ENCODE measurements at regions not wholly inside any gene's neighbourhood (a gene's known extent, or its start where the extent isn't known, plus 50 kb on each side); places are given as distances from the start of the nearest gene placed in this dataset.
A peak's percentile ranks its signal among the peaks of the same experiment; 100 is the strongest.

DNA sequence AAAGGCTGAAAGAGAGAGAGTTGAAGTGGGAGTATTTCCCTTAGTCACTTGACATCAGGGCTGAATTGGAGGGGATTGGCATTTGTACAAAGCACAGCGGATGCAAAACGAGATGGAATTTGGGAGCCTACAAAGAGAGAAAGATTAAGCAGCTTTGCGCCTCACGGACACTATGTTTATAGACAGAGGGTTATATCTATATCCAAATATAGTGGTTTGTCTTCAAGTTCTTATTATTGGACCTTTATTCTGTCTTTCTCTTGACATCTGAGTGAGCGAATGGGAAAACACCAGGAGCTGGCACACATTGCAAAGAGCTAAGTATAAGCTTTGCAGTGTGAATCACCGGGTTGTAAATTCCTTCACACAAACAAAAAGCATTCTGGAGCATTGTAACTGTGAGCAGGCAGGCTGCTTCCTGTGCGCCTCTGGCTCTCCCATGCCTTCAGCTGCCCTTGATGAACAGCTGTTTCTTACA lies 500.2 kb downstream of the STIM2 start:
- H3K4me3 Mint-ChIP-seq (ENCODE audit: unreplicated experiment) = no peak overlapping the region
- Histone ChIP-seq H2AFZ (ENCODE audit: low read depth, low read length) (peak overlapping the region; percentile 38), H3K4me2 (ENCODE audit: low read length) (peak overlapping the region; percentile 78), H3K27ac (ENCODE audit: low read depth, low read length) (peak overlapping the region; percentile 5), H3K79me2 (ENCODE audit: insufficient read depth, low read length) (no peaks in the 10 kb centered on the region), H3K4me1 (ENCODE audit: insufficient read depth, low read length) (no peaks in the 10 kb centered on the region), H3K9ac (ENCODE audit: low read length) (peak overlapping the region; percentile 48), H3K4me3 (ENCODE audit: insufficient read depth, low read depth, low read length) (peak overlapping the region; percentile 32), H3K9me3 (ENCODE audit: insufficient read depth, low read depth, low read length) (no peaks in the 10 kb centered on the region), H4K20me1 (ENCODE audit: insufficient read depth, low read length) (no peaks in the 10 kb centered on the region), H3K27me3 (ENCODE audit: insufficient read depth, low read length) (no peaks in the 10 kb centered on the region), H3K36me3 (ENCODE audit: insufficient read depth, low read length) (no peaks in the 10 kb centered on the region)
- peak; percentile 84 for DNase-seq (ENCODE audit: low read depth)
- H3K4me1 Mint-ChIP-seq (ENCODE audit: low read depth, unreplicated experiment) = peaks cover 27% of the 10 kb centered on the region
- peak overlapping the region; percentile 58 for H3K27ac Mint-ChIP-seq (ENCODE audit: unreplicated experiment)
- no peaks in the 10 kb centered on the region for H3K36me3 Mint-ChIP-seq (ENCODE audit: low read depth, unreplicated experiment)
- no peaks in the 10 kb centered on the region for H3K27me3 Mint-ChIP-seq (ENCODE audit: low read depth, unreplicated experiment)
- TF ChIP-seq EZH2 (IDR thresholded peaks at IDR 0.05; ENCODE audit: insufficient read depth, low read length) = no peak
- TF ChIP-seq, protein P1, sequence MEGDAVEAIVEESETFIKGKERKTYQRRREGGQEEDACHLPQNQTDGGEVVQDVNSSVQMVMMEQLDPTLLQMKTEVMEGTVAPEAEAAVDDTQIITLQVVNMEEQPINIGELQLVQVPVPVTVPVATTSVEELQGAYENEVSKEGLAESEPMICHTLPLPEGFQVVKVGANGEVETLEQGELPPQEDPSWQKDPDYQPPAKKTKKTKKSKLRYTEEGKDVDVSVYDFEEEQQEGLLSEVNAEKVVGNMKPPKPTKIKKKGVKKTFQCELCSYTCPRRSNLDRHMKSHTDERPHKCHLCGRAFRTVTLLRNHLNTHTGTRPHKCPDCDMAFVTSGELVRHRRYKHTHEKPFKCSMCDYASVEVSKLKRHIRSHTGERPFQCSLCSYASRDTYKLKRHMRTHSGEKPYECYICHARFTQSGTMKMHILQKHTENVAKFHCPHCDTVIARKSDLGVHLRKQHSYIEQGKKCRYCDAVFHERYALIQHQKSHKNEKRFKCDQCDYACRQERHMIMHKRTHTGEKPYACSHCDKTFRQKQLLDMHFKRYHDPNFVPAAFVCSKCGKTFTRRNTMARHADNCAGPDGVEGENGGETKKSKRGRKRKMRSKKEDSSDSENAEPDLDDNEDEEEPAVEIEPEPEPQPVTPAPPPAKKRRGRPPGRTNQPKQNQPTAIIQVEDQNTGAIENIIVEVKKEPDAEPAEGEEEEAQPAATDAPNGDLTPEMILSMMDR (IDR thresholded peaks at IDR 0.05; ENCODE audit: insufficient read depth, low read depth, low read length) = no peak
- no peaks in the 10 kb centered on the region for H3K9me3 Mint-ChIP-seq (ENCODE audit: unreplicated experiment)
- no peak for FAIRE-seq

DNA sequence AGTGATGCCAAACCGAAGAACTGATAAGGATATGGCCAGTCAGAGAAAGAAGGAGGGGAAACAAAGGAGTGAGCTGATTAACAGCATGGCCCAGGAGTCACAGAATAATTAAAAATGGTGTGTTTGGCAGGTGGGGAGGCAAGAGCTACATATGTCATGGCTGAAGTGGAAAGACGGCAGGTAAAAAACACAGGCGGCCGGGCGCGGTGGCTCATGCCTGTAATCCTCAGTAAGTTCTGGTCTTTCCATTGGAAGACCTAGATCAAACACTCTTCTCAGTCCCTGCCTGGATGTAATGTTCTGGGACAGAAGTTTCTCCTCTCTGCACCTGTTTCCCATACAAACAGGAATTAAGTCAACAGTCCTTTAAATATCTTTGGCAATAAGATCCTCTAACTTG lies 503.9 kb downstream of the STIM2 start:
- Mint-ChIP-seq H3K4me1 (ENCODE audit: low read depth, unreplicated experiment) (peaks cover 14% of the 10 kb centered on the region), H3K27ac (ENCODE audit: unreplicated experiment) (no peak overlapping the region), H3K9me3 (ENCODE audit: unreplicated experiment) (peaks cover 3% of the 10 kb centered on the region), H3K36me3 (ENCODE audit: low read depth, unreplicated experiment) (no peaks in the 10 kb centered on the region), H3K4me3 (ENCODE audit: unreplicated experiment) (no peak overlapping the region), H3K27me3 (ENCODE audit: low read depth, unreplicated experiment) (no peaks in the 10 kb centered on the region)
- FAIRE-seq = no peak
- Histone ChIP-seq H3K4me1 (ENCODE audit: insufficient read depth, low read length) (peaks cover 5% of the 10 kb centered on the region), H3K4me3 (ENCODE audit: insufficient read depth, low read depth, low read length) (no peak overlapping the region), H3K4me2 (ENCODE audit: low read length) (no peak overlapping the region), H3K9me3 (ENCODE audit: insufficient read depth, low read depth, low read length) (no peaks in the 10 kb centered on the region), H3K36me3 (ENCODE audit: insufficient read depth, low read length) (no peaks in the 10 kb centered on the region), H4K20me1 (ENCODE audit: insufficient read depth, low read length) (no peaks in the 10 kb centered on the region), H3K79me2 (ENCODE audit: insufficient read depth, low read length) (no peaks in the 10 kb centered on the region), H3K27ac (ENCODE audit: low read depth, low read length) (no peak overlapping the region), H3K27me3 (ENCODE audit: insufficient read depth, low read length) (no peaks in the 10 kb centered on the region), H3K9ac (ENCODE audit: low read length) (no peak overlapping the region), H2AFZ (ENCODE audit: low read depth, low read length) (no peak overlapping the region)
- no peak for TF ChIP-seq EZH2 (IDR thresholded peaks at IDR 0.05; ENCODE audit: insufficient read depth, low read length)
- TF ChIP-seq, protein P1 (IDR thresholded peaks at IDR 0.05; ENCODE audit: insufficient read depth, low read depth, low read length) = no peak
- no peak for DNase-seq (ENCODE audit: low read depth)

DNA sequence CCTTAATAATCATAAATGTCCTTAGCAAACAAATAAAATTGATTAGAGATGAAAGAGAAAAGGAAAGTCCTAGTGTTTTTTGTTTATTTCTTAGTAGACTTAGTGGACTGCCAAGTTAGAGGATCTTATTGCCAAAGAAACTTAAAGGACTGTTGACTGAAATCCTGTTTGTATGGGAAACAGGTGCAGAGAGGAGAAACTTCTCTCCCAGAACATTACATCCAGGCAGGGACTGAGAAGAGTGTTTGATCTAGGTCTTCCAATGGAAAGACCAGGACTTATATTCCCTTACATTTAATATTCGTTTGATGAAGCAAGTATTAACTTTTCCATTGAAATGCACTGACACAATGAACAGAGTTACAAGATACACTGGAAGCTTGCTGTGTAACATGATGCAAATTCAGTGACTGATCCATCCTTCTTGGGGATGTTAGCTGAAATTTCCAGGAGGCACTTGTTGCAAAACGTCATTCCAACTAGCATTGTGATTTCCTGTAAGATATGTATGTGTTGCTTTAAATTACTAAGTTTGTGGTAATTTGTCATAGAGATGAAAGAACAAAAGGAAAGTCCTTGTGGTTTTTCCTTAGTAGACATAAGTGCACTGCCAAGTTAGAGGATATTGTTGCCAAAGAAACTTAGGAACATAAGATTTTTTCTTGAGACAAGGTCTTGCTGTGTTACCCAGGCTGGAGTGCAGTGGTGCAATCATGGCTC lies 505.6 kb downstream of the STIM2 start:
- Mint-ChIP-seq H3K36me3 (ENCODE audit: low read depth, unreplicated experiment) (no peaks in the 10 kb centered on the region), H3K4me1 (ENCODE audit: low read depth, unreplicated experiment) (peaks cover 2% of the 10 kb centered on the region), H3K9me3 (ENCODE audit: unreplicated experiment) (peaks cover 3% of the 10 kb centered on the region), H3K27ac (ENCODE audit: unreplicated experiment) (no peak overlapping the region), H3K27me3 (ENCODE audit: low read depth, unreplicated experiment) (no peaks in the 10 kb centered on the region), H3K4me3 (ENCODE audit: unreplicated experiment) (no peak overlapping the region)
- no peaks in the 10 kb centered on the region for H3K9me3 ChIP-seq (ENCODE audit: insufficient read depth, low read depth, low read length)
- no peak for TF ChIP-seq EZH2 (IDR thresholded peaks at IDR 0.05; ENCODE audit: insufficient read depth, low read length)
- TF ChIP-seq, protein P1 (IDR thresholded peaks at IDR 0.05; ENCODE audit: insufficient read depth, low read depth, low read length) = no peak
- H4K20me1 ChIP-seq (ENCODE audit: insufficient read depth, low read length) = no peaks in the 10 kb centered on the region
- H3K27ac ChIP-seq (ENCODE audit: low read depth, low read length) = no peak overlapping the region
- no peaks in the 10 kb centered on the region for H3K27me3 ChIP-seq (ENCODE audit: insufficient read depth, low read length)
- peaks cover 5% of the 10 kb centered on the region for H3K4me1 ChIP-seq (ENCODE audit: insufficient read depth, low read length)
- DNase-seq (ENCODE audit: low read depth) (peak; percentile 97), FAIRE-seq (peak; percentile 39)
- no peaks in the 10 kb centered on the region for H3K36me3 ChIP-seq (ENCODE audit: insufficient read depth, low read length)
- no peak overlapping the region for H3K4me3 ChIP-seq (ENCODE audit: insufficient read depth, low read depth, low read length)
- peak overlapping the region; percentile 21 for H2AFZ ChIP-seq (ENCODE audit: low read depth, low read length)
- no peak overlapping the region for H3K9ac ChIP-seq (ENCODE audit: low read length)
- H3K4me2 ChIP-seq (ENCODE audit: low read length) = peak overlapping the region; percentile 8
- no peaks in the 10 kb centered on the region for H3K79me2 ChIP-seq (ENCODE audit: insufficient read depth, low read length)

Measured in astrocyte (in vitro differentiated cells and primary cell).